A673 (cell line): ENCODE measurements at regions not wholly inside any gene's neighbourhood (a gene's known extent, or its start where the extent isn't known, plus 50 kb on each side); places are given as distances from the start of the nearest gene placed in this dataset.

Source experiments
- CTCF ChIP-seq: fragments of 300-800, 200-600 bp; sonication (generic); conservative IDR thresholded peaks from 2 replicates; pipeline ENCODE4 v1.5.1; 2017; ENCODE audit warnings: low read depth, mild to moderate bottlenecking, antibody characterized with exemption, low read length, moderate library complexity, mixed read lengths
- EZH2 ChIP-seq: fragments of 200-600 bp; sonication (generic); IDR thresholded peaks from 2 replicates; pipeline ENCODE4 v1.6.1; 2017; ENCODE audit warnings: borderline replicate concordance, low read depth, mild to moderate bottlenecking, mixed read lengths, antibody characterized with exemption, low read length; ENCODE audit not compliant: poor library complexity, severe bottlenecking

DNA sequence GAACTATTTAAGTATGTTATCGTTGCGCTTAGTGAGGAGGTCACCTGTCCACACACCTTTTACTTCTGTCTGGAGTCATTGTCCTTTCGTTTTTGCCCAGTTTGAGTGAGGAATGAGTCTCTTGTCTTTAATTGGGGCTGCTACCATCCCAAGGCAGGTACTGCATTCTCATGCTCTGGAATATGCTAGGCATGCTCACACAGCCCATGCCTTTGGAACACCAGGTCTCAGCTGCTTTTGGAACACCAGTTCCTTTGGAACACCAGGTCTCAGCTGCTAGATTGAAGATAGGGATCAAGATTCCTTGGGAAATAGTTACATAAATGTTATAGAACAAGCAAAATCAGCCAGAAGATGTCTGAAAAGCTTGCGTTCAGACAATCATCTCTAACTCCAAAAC lies 73.1 kb downstream of the AREG start:
- no peak for TF ChIP-seq CTCF
- no peak for TF ChIP-seq EZH2
